Epithelial cell of proximal tubule (primary cell): ENCODE measurements at regions not wholly inside any gene's neighbourhood (a gene's known extent, or its start where the extent isn't known, plus 50 kb on each side); places are given as distances from the start of the nearest gene placed in this dataset.

ENCODE experiments used
- DNase-seq: peaks from one replicate; pipeline ENCODE4 v3.0.0-alpha.2; 2011; ENCODE audit warnings: low read depth
- H3K4me3 ChIP-seq: 2 replicates; pipeline ENCODE4 v1.5.1; 2011; ENCODE audit warnings: low read depth, mild to moderate bottlenecking, low read length
- CTCF ChIP-seq: conservative IDR thresholded peaks from 2 replicates; pipeline ENCODE4 v1.5.1; 2012; ENCODE audit warnings: low read depth, mild to moderate bottlenecking, low read length

GRCh38 chr2:10220045-10220901 is 82.4 kb upstream of the HPCAL1 start:
- H3K4me3 ChIP-seq: no peak overlapping the region
- DNase-seq: no peak
- no peak for TF ChIP-seq CTCF

- TF ChIP-seq CTCF: no peak
- no peak overlapping the region for H3K4me3 ChIP-seq
- no peak for DNase-seq
These were observed 81.8 kb upstream of the HPCAL1 start for GRCh38 chr2:10220902-10221391.

GRCh38 chr2:10221443-10221842 is 81.3 kb upstream of the HPCAL1 start:
- H3K4me3 ChIP-seq: no peak overlapping the region
- no peak for TF ChIP-seq CTCF

GRCh38 chr2:10221976-10222870 is 80.5 kb upstream of the HPCAL1 start:
- no peak for TF ChIP-seq CTCF
- no peak overlapping the region for H3K4me3 ChIP-seq
- no peak for DNase-seq

More at GRCh38 chr2:10221443-10221842, 81.3 kb upstream of the HPCAL1 start:
- no peak for DNase-seq

GRCh38 chr2:10223471-10223870 is 79.2 kb upstream of the HPCAL1 start:
- no peak for DNase-seq
- no peak for TF ChIP-seq CTCF

GRCh38 chr2:10223932-10224720 is 78.6 kb upstream of the HPCAL1 start:
- DNase-seq: no peak
- TF ChIP-seq CTCF: no peak
- H3K4me3 ChIP-seq: no peak overlapping the region

More at GRCh38 chr2:10223471-10223870, 79.2 kb upstream of the HPCAL1 start:
- no peak overlapping the region for H3K4me3 ChIP-seq
